HCT116 (cell line): ENCODE measurements at regions not wholly inside any gene's neighbourhood (a gene's known extent, or its start where the extent isn't known, plus 50 kb on each side); places are given as distances from the start of the nearest gene placed in this dataset.

ENCODE experiments used
- ATAC-seq: fragments of 200-7000 bp; cut with Tn5 transposase; 2 replicates; pipeline ENCODE4 v1.9.1; 2020; ENCODE audit warnings: mild to moderate bottlenecking, moderate library complexity
- BruUV-seq: library from RNA; stranded (reverse); fragments of 400-500 nt; replicated peaks from 2 replicates; lab custom pipeline; 2021; lab: Mats Ljungman, UMichigan
- CTCF ChIA-PET: fragments of 300-600 bp; sonication (Branson Sonifier 250); formaldehyde crosslinking; loops from one replicate; lab custom pipeline; 2021; ENCODE audit warnings: antibody characterized with exemption; lab: Charles Lee
- POLR2A ChIA-PET: fragments of 300-600, 350-600 bp; sonication (Branson Sonifier 250); formaldehyde crosslinking; loops from one replicate; lab custom pipeline; 2021; ENCODE audit warnings: antibody characterized with exemption; lab: Charles Lee
- RAD21 ChIA-PET, 2 experiments: fragments of 300-600 bp; sonication (Branson Sonifier 250); formaldehyde crosslinking; loops; one replicate each; lab custom pipeline; 2023; ENCODE audit warnings: low total read pairs in 2 of 2; ENCODE audit not compliant: uncharacterized antibody in 2 of 2, unreplicated experiment in 2 of 2, low non-redundant PET in 1 of 2; lab: Charles Lee
- DNase-seq: peaks from one replicate; pipeline ENCODE4 v3.0.0-alpha.2; 2010; ENCODE audit warnings: low read depth, low spot score
- H2AFZ ChIP-seq: fragments of 200-600 bp; shearing (Covaris generic), sonication (generic); 2 replicates; pipeline ENCODE4 v1.6.1; 2017; ENCODE audit warnings: low read depth, mixed run types, mixed read lengths, antibody characterized with exemption, low read length; ENCODE audit not compliant: poor library complexity, severe bottlenecking
- H3K27ac ChIP-seq: 2 replicates; pipeline ENCODE4 v1.5.1; 2012; ENCODE audit warnings: low read depth, low read length
- H3K27me3 ChIP-seq: fragments of 200-600 bp; sonication (generic); 2 replicates; pipeline ENCODE4 v1.6.1; 2016; ENCODE audit warnings: mixed run types, low read length, mixed read lengths; ENCODE audit not compliant: insufficient read depth
- H3K36me3 ChIP-seq, 2 experiments: fragments of 200-500 bp in 1 of 2; fragments of 200-600 bp in 1 of 2; sonication (Bioruptor generic) in 1 of 2; sonication (generic) in 1 of 2; 2 replicates each; pipeline versions ENCODE4 v1.5.1 to v1.6.1; 2014 to 2016; ENCODE audit warnings: low read length in 2 of 2, inconsistent platforms in 1 of 2, mixed read lengths in 1 of 2, mixed run types in 1 of 2; ENCODE audit not compliant: insufficient read depth in 2 of 2, control insufficient read depth in 1 of 2
- H3K4me1 ChIP-seq, 2 experiments: fragments of 200-600 bp in 1 of 2; sonication (generic) in 1 of 2; 2 replicates each; pipeline versions ENCODE4 v1.5.1 to v1.6.1; 2012 to 2017; ENCODE audit warnings: low read length in 2 of 2, inconsistent platforms in 1 of 2, mild to moderate bottlenecking in 1 of 2, mixed read lengths in 1 of 2, mixed run types in 1 of 2, moderate library complexity in 1 of 2; ENCODE audit not compliant: insufficient read depth in 2 of 2, control insufficient read depth in 1 of 2
- H3K4me2 ChIP-seq: fragments of 200-600 bp; sonication (generic); 2 replicates; pipeline ENCODE4 v1.6.1; 2017; ENCODE audit warnings: mixed run types, low read length, mixed read lengths
- H3K4me3 ChIP-seq, 2 experiments: fragments of 200-600 bp in 1 of 2; sonication (generic) in 1 of 2; replicated peaks in 1 of 2; 2 replicates each; pipeline ENCODE4 v1.5.1; 2011 to 2016; ENCODE audit warnings: low read length in 2 of 2, control low read depth in 1 of 2, low read depth in 1 of 2, mild to moderate bottlenecking in 1 of 2, mixed read lengths in 1 of 2, mixed run types in 1 of 2
- H3K79me2 ChIP-seq: fragments of 200-600 bp; sonication (generic); 2 replicates; pipeline ENCODE4 v1.6.1; 2017; ENCODE audit warnings: mild to moderate bottlenecking, mixed run types, low read length, moderate library complexity, mixed read lengths; ENCODE audit not compliant: insufficient read depth
- H3K9ac ChIP-seq: fragments of 200-600 bp; sonication (generic); 2 replicates; pipeline ENCODE4 v1.6.1; 2016; ENCODE audit warnings: low read length, mixed read lengths
- H3K9me2 ChIP-seq: fragments of 200-600 bp; sonication (generic), shearing (Covaris generic); 2 replicates; pipeline ENCODE4 v1.6.1; 2017; ENCODE audit warnings: mixed run types, mild to moderate bottlenecking, moderate library complexity; ENCODE audit not compliant: insufficient read depth
- H3K9me3 ChIP-seq, 2 experiments: fragments of 200-500 bp in 1 of 2; fragments of 200-600 bp in 1 of 2; sonication (Bioruptor generic) in 1 of 2; sonication (generic) in 1 of 2; 2 replicates each; pipeline ENCODE4 v1.6.1; 2014 to 2017; ENCODE audit warnings: low read length in 2 of 2, mixed read lengths in 2 of 2, inconsistent platforms in 1 of 2, low read depth in 1 of 2, mild to moderate bottlenecking in 1 of 2, mixed run types in 1 of 2, moderate library complexity in 1 of 2; ENCODE audit not compliant: control insufficient read depth in 1 of 2, insufficient read depth in 1 of 2
- H4K20me1 ChIP-seq: fragments of 200-600 bp; sonication (generic), shearing (Covaris generic); 2 replicates; pipeline ENCODE4 v1.6.1; 2017; ENCODE audit warnings: mixed run types, mild to moderate bottlenecking, moderate library complexity; ENCODE audit not compliant: insufficient read depth
- EGR1 ChIP-seq: IDR thresholded peaks from 2 replicates; pipeline ENCODE4 v1.6.1; 2012; ENCODE audit warnings: low read depth
- POLR2AphosphoS5 ChIP-seq: IDR thresholded peaks from 2 replicates; pipeline ENCODE4 v1.6.1; 2011; ENCODE audit warnings: mild to moderate bottlenecking, low read depth, low read length, moderate library complexity
- RAD21 ChIP-seq: IDR thresholded peaks from 2 replicates; pipeline ENCODE4 v1.6.1; 2012; ENCODE audit warnings: low read depth, mild to moderate bottlenecking
- SIN3A ChIP-seq: IDR thresholded peaks from 2 replicates; pipeline ENCODE4 v1.6.1; 2012; ENCODE audit warnings: low read depth
- SP1 ChIP-seq: IDR thresholded peaks from 2 replicates; pipeline ENCODE4 v1.6.1; 2012; ENCODE audit warnings: low read depth
- SRF ChIP-seq: IDR thresholded peaks from 2 replicates; pipeline ENCODE4 v1.6.1; 2012; ENCODE audit warnings: low read depth
- YY1 ChIP-seq: IDR thresholded peaks from 2 replicates; pipeline ENCODE4 v1.6.1; 2011; ENCODE audit warnings: low read length, low read depth, moderate library complexity, mild to moderate bottlenecking; ENCODE audit not compliant: insufficient replicate concordance; ENCODE audit errors: extremely low read depth
- ZFX ChIP-seq: fragments of 450-650 bp; IDR thresholded peaks from 2 replicates; pipeline ENCODE4 v1.6.1; 2017
- intact Hi-C: fragments of 100-400 bp; cut with micrococcal nuclease; formaldehyde crosslinking; loops from 2 replicates; pipeline ENCODE4 v1.10.0; 2022
- TF ChIP-seq, protein P1 (sequence below): IDR thresholded peaks from 2 replicates; pipeline ENCODE4 v1.6.1; 2011; ENCODE audit warnings: mild to moderate bottlenecking, low read length, moderate library complexity; ENCODE audit not compliant: insufficient replicate concordance; ENCODE audit errors: extremely low read depth
- TF ChIP-seq, protein P2 (sequence below): IDR thresholded peaks from 2 replicates; pipeline ENCODE4 v1.6.1; 2012; ENCODE audit warnings: low read depth
- TF ChIP-seq, protein P3 (sequence below): IDR thresholded peaks from 2 replicates; pipeline ENCODE4 v1.6.1; 2012
- TF ChIP-seq, protein P4 (sequence below), 3 experiments: fragments of 200-600 bp in 1 of 3; sonication (generic) in 1 of 3; IDR thresholded peaks in 2 of 3; conservative IDR thresholded peaks in 1 of 3; 2 replicates each; pipeline ENCODE4 v1.5.1; 2012 to 2017; ENCODE audit warnings: low read depth in 2 of 3, low read length in 2 of 3, antibody characterized with exemption in 1 of 3, borderline replicate concordance in 1 of 3, control low read depth in 1 of 3, mild to moderate bottlenecking in 1 of 3, mixed read lengths in 1 of 3, mixed run types in 1 of 3, moderate library complexity in 1 of 3; ENCODE audit not compliant: insufficient read depth in 1 of 3

DNA sequence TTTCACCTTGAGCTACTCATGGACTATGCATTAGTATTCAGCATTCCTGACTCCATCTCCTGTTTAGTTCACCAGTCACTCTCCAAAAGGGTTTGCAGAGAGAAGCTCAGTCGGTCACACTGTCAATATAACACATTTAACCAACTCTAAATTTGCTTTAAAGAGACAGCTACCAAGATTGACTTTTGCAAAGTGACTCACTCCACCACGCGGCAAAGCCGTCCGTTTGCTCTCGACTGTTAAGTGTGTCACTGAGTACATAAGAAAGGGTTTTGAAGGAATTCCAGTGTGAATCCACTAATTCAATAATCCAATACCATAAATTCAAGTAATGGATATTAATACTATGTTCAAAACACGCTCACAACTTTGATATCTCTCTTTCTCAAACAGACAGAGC lies 1006.7 kb upstream of the NR2F2 start:
- no peak for ATAC-seq
- RAD21 ChIA-PET = no interaction called here
- CTCF ChIA-PET = no interaction called here
- POLR2A ChIA-PET = no interaction called here
- Histone ChIP-seq H3K79me2 (no peaks in the 10 kb centered on the region), H3K4me2 (no peak overlapping the region), H4K20me1 (no peaks in the 10 kb centered on the region), H3K9me3 (no peaks in the 10 kb centered on the region), H3K4me3 (no peak overlapping the region), H3K4me1 (no peaks in the 10 kb centered on the region), H3K27ac (no peak overlapping the region), H3K36me3 (no peaks in the 10 kb centered on the region), H3K9me2 (no peaks in the 10 kb centered on the region), H3K27me3 (no peaks in the 10 kb centered on the region), H2AFZ (no peak overlapping the region), H3K9ac (no peak overlapping the region)
- no TSS peak for BruUV-seq
- no peak for TF ChIP-seq EGR1
- TF ChIP-seq, protein P1, sequence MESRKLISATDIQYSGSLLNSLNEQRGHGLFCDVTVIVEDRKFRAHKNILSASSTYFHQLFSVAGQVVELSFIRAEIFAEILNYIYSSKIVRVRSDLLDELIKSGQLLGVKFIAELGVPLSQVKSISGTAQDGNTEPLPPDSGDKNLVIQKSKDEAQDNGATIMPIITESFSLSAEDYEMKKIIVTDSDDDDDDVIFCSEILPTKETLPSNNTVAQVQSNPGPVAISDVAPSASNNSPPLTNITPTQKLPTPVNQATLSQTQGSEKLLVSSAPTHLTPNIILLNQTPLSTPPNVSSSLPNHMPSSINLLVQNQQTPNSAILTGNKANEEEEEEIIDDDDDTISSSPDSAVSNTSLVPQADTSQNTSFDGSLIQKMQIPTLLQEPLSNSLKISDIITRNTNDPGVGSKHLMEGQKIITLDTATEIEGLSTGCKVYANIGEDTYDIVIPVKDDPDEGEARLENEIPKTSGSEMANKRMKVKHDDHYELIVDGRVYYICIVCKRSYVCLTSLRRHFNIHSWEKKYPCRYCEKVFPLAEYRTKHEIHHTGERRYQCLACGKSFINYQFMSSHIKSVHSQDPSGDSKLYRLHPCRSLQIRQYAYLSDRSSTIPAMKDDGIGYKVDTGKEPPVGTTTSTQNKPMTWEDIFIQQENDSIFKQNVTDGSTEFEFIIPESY = no peak
- no peak for TF ChIP-seq SRF
- TF ChIP-seq POLR2AphosphoS5 = no peak
- TF ChIP-seq RAD21 = no peak
- TF ChIP-seq, protein P2, sequence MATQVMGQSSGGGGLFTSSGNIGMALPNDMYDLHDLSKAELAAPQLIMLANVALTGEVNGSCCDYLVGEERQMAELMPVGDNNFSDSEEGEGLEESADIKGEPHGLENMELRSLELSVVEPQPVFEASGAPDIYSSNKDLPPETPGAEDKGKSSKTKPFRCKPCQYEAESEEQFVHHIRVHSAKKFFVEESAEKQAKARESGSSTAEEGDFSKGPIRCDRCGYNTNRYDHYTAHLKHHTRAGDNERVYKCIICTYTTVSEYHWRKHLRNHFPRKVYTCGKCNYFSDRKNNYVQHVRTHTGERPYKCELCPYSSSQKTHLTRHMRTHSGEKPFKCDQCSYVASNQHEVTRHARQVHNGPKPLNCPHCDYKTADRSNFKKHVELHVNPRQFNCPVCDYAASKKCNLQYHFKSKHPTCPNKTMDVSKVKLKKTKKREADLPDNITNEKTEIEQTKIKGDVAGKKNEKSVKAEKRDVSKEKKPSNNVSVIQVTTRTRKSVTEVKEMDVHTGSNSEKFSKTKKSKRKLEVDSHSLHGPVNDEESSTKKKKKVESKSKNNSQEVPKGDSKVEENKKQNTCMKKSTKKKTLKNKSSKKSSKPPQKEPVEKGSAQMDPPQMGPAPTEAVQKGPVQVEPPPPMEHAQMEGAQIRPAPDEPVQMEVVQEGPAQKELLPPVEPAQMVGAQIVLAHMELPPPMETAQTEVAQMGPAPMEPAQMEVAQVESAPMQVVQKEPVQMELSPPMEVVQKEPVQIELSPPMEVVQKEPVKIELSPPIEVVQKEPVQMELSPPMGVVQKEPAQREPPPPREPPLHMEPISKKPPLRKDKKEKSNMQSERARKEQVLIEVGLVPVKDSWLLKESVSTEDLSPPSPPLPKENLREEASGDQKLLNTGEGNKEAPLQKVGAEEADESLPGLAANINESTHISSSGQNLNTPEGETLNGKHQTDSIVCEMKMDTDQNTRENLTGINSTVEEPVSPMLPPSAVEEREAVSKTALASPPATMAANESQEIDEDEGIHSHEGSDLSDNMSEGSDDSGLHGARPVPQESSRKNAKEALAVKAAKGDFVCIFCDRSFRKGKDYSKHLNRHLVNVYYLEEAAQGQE = no peak
- TF ChIP-seq ZFX = no peak
- TF ChIP-seq, protein P3, sequence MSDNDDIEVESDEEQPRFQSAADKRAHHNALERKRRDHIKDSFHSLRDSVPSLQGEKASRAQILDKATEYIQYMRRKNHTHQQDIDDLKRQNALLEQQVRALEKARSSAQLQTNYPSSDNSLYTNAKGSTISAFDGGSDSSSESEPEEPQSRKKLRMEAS = no peak
- TF ChIP-seq, protein P4, sequence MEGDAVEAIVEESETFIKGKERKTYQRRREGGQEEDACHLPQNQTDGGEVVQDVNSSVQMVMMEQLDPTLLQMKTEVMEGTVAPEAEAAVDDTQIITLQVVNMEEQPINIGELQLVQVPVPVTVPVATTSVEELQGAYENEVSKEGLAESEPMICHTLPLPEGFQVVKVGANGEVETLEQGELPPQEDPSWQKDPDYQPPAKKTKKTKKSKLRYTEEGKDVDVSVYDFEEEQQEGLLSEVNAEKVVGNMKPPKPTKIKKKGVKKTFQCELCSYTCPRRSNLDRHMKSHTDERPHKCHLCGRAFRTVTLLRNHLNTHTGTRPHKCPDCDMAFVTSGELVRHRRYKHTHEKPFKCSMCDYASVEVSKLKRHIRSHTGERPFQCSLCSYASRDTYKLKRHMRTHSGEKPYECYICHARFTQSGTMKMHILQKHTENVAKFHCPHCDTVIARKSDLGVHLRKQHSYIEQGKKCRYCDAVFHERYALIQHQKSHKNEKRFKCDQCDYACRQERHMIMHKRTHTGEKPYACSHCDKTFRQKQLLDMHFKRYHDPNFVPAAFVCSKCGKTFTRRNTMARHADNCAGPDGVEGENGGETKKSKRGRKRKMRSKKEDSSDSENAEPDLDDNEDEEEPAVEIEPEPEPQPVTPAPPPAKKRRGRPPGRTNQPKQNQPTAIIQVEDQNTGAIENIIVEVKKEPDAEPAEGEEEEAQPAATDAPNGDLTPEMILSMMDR (IDR thresholded peaks at IDR 0.05 in 2 of 3, conservative IDR thresholded peaks at IDR 0.05 in 1 of 3; ENCODE audit: borderline replicate concordance in 1 of 3, insufficient read depth in 1 of 3, low read depth in 2 of 3, low read length in 2 of 3) = no peak
- TF ChIP-seq SIN3A = no peak
- TF ChIP-seq YY1 = no peak
- TF ChIP-seq SP1 = no peak
- no peak for DNase-seq
- intact Hi-C loops = no loop called here
